OCI-LY7 (cell line): ENCODE measurements at regions not wholly inside any gene's neighbourhood (a gene's known extent, or its start where the extent isn't known, plus 50 kb on each side); places are given as distances from the start of the nearest gene placed in this dataset.

Experiments
- EZH2phosphoT487 ChIP-seq: fragments of 200-600 bp; sonication (generic); IDR thresholded peaks from 2 replicates; pipeline ENCODE4 v1.6.1; 2018; ENCODE audit warnings: low read depth, borderline replicate concordance, mild to moderate bottlenecking, mixed run types, antibody characterized with exemption, low read length, moderate library complexity, mixed read lengths
- TF ChIP-seq, protein P1 (sequence below): fragments of 200-600 bp; sonication (generic); conservative IDR thresholded peaks from 2 replicates; pipeline ENCODE4 v1.5.1; 2014; ENCODE audit warnings: mild to moderate bottlenecking, antibody characterized with exemption, low read length, moderate library complexity, mixed read lengths

- TF ChIP-seq, protein P1, sequence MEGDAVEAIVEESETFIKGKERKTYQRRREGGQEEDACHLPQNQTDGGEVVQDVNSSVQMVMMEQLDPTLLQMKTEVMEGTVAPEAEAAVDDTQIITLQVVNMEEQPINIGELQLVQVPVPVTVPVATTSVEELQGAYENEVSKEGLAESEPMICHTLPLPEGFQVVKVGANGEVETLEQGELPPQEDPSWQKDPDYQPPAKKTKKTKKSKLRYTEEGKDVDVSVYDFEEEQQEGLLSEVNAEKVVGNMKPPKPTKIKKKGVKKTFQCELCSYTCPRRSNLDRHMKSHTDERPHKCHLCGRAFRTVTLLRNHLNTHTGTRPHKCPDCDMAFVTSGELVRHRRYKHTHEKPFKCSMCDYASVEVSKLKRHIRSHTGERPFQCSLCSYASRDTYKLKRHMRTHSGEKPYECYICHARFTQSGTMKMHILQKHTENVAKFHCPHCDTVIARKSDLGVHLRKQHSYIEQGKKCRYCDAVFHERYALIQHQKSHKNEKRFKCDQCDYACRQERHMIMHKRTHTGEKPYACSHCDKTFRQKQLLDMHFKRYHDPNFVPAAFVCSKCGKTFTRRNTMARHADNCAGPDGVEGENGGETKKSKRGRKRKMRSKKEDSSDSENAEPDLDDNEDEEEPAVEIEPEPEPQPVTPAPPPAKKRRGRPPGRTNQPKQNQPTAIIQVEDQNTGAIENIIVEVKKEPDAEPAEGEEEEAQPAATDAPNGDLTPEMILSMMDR = no peak
- TF ChIP-seq EZH2phosphoT487 = no peak
Measured at GRCh38 chr10:36783400-36783799, 342.0 kb upstream of the ANKRD30A start.
